HCEC 1CT (cell line): ENCODE measurements at regions not wholly inside any gene's neighbourhood (a gene's known extent, or its start where the extent isn't known, plus 50 kb on each side); places are given as distances from the start of the nearest gene placed in this dataset.

Experiments used
- DNase-seq: peaks from one replicate; pipeline ENCODE4 v3.0.0-alpha.2; 2017

DNA sequence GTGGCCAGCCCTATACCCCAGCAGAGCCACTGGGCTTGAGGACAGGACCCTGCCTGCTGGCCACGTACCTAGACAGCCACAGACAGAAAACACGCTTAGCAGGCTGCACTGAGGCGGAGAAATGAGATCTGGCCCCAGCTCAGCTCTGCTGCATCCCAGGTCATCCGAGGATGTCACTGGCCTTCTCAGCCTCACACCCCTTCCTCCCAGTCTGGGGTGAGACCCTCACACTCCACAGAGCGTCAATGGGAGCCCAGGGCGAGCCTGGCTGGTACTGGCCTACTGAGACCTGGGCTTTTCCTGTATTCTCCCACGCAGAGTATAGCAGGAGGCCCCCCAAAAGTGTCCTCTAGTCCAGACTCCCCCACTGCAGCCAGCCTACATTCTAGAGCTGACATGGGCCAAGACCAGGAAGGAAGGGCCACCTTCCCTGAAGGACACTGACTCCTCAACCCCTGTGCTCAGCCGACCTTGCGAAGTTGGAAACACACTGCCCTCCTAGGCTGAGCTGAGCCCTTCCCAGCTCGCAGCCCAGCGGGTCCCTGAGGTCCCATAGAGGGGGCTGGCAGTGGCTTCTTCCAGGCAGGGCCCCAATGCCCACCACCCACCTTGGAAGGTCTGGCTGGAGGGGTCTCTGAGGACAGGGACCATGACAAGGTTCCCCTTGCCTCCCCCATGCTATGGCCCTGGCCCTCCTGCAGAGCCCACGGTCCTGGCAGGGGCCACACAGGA, 65.9 kb upstream of the LINC01488 start:
- no peak for DNase-seq

DNA sequence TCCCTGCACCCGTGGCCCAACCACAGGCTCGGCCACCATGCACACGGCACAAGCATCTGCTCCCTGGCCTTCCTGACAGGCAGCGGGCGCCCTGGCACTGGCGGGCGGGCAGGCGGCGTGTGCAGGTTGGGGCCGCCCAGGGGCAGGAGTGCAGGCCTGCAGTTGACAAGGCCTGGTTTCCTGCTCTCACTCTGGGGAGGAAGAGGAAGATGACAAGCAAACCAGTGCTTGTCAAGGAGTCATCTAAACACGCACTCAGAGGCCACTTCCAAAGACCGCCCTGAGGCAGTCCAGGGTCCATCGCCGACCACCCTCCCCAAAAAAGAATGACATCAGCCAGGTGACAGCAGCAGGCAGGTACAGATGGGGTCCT, 65.3 kb upstream of the LINC01488 start:
- DNase-seq: no peak

- DNase-seq: no peak
Observed at GRCh38 chr11:69416762-69417698, 64.4 kb upstream of the LINC01488 start.

DNA sequence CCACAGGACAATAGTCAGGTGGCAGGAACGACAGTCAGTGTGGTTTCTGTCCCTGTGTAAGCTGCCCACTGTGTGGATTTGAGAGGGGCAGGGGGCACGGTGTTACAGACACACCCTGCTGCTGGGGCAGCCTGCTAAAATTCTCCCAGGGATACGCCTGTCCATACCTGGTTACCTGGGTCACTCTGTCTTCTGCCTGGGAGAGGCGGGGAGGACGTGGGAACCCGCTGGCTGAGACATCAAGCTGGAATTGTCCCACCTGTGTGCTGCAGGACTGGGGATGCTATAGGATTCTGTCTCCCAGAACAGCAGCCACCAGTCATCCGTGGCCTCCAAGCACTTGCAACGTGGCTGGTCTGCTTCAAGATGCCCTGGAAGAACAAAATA, 63.8 kb upstream of the LINC01488 start:
- DNase-seq: no peak

DNA sequence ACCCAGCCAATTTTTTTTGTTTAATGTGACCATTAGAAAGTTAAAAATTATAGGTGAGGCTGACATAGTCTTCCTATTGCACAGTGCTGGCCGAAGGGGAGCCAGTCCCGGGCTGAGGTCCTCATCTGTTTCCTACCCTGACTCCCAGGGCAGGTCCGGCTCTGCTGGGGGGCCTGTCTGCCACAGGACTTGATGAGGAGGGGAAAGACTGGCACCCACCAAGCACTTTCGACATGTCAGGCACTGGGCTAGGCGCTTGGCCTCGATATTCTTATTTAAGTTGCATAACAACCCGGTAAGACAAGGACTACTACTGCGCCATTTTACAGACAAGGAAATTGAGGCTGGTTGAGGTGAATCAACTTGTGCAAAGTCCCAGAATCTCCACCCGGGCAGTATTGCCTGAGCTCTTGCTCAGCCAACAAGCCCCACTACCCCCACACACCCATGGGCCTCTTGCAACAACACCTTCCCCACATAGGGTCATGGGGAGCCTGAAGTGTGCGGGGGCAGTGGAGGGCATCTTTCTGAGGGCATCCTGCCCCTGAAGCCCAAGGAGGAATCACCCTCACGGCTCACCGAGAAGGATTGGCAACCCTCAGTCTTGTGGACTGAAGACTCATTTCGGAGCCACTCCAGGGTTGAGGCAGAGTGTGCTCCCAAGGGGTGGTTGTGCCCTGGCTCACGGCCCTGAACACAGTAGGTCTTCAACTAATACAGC, 62.7 kb upstream of the LINC01488 start:
- no peak for DNase-seq

DNA sequence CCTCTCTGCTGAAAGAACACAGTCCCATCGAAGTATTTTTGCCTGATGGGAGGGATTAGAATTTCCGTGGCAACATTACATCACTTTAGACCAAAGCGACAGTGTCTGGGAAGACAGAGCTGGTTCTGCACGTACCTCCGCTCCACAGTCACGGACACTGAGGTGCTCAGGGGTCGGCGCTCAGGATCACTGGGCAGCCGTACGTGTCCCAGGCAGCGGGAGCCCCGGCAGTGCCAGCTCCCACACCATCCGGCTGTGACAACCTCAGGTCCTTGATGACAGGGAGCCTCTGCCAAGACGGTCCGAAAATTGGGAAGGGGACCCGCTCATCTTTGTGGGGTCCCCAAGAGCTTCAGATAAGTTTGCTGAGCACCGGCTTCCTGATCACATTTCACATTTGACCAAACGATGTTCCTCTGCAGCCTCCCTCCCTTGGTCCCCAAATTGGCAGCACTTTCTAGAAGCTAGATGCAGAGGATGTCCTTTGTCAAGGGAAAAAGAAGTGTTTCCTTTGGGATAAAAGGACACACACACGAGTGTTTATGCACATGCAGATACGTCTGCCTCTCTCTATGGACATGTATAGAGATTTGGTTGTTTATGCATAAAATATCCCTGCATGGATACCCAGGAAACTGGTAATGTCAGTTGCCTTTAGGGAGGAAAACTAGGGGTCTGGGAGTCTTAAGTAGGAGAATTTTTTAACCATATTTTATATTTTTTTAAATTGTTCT, 61.6 kb upstream of the LINC01488 start:
- no peak for DNase-seq

GRCh38 chr11:69422645-69423044, 58.8 kb upstream of the LINC01488 start:
- DNase-seq: no peak

GRCh38 chr11:69423181-69423580, 58.3 kb upstream of the LINC01488 start:
- no peak for DNase-seq

- no peak for DNase-seq
Observed at GRCh38 chr11:69423611-69424385, 57.7 kb upstream of the LINC01488 start.

GRCh38 chr11:69424748-69425147, 56.7 kb upstream of the LINC01488 start:
- DNase-seq: no peak

- no peak for DNase-seq
Observed at GRCh38 chr11:69425444-69425843, 56.0 kb upstream of the LINC01488 start.

GRCh38 chr11:69425895-69426544, 55.4 kb upstream of the LINC01488 start:
- no peak for DNase-seq

- no peak for DNase-seq
Observed at GRCh38 chr11:69427337-69427736, 54.1 kb upstream of the LINC01488 start.

- no peak for DNase-seq
Observed at GRCh38 chr11:69427906-69428880, 53.3 kb upstream of the LINC01488 start.

- no peak for DNase-seq
Observed at GRCh38 chr11:69429716-69430491, 51.6 kb upstream of the LINC01488 start.

DNA sequence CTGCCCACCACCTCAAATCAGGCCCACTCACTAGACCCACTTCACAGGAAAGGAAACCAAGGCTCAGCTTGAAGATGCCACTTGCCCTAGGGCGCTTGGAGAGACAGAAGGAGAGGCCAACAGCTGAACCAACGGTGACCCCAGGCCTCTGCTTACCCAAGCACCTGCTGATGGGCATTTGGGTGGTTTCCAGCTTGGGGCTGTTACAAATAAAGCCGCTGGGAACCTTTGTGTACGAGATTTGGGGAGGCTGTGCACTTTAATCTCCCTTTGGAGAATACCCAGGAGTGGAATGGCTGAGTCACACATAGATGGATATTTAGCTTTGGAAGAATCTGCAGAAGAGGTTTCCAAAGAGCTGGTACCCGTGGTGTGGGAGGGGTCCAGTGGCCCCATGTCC, 50.9 kb upstream of the LINC01488 start:
- no peak for DNase-seq

GRCh38 chr11:69431136-69431535, 50.3 kb upstream of the LINC01488 start:
- DNase-seq: no peak
